SK-N-SH treated with all-trans-retinoic acid at 6 μM for 48 hours (cell line): ENCODE measurements at regions not wholly inside any gene's neighbourhood (a gene's known extent, or its start where the extent isn't known, plus 50 kb on each side); places are given as distances from the start of the nearest gene placed in this dataset.
A peak's percentile ranks its signal among the peaks of the same experiment; 100 is the strongest.

Experiments used
- ATAC-seq: fragments of 200-7000 bp; cut with Tn5 transposase; 3 replicates; pipeline ENCODE4 v1.9.1; 2020; ENCODE audit warnings: mild to moderate bottlenecking, moderate library complexity
- ARNTL ChIP-seq: fragments of 450-650 bp; formaldehyde crosslinking; IDR thresholded peaks from 2 replicates; pipeline ENCODE4 v1.5.0; 2020; ENCODE audit warnings: low read depth, mild to moderate bottlenecking, moderate library complexity, borderline replicate concordance
- BACH2 ChIP-seq: fragments of 250-450 bp; sonication (Bioruptor Pico); IDR thresholded peaks from 2 replicates; pipeline ENCODE4 v1.9.0; 2021; ENCODE audit warnings: mild to moderate bottlenecking, borderline replicate concordance
- CREB5 ChIP-seq: fragments of 250-450 bp; sonication (Bioruptor Pico); IDR thresholded peaks from 2 replicates; pipeline ENCODE4 v1.5.1; 2020; ENCODE audit warnings: low read depth, mild to moderate bottlenecking, moderate library complexity
- CSDC2 ChIP-seq: fragments of 250-450 bp; sonication (Bioruptor Pico); IDR thresholded peaks from 2 replicates; pipeline ENCODE4 v1.5.0; 2020; ENCODE audit warnings: mild to moderate bottlenecking, moderate library complexity
- CSRNP3 ChIP-seq: fragments of 250-450 bp; sonication (Bioruptor Pico); IDR thresholded peaks from 2 replicates; pipeline ENCODE4 v1.5.1; 2021; ENCODE audit warnings: mild to moderate bottlenecking, moderate library complexity
- ESRRG ChIP-seq: fragments of 250-450 bp; sonication (Bioruptor Pico); IDR thresholded peaks from 2 replicates; pipeline ENCODE4 v1.6.1; 2021; ENCODE audit warnings: mild to moderate bottlenecking
- GLIS3 ChIP-seq: fragments of 250-450 bp; sonication (Bioruptor Pico); IDR thresholded peaks from 2 replicates; pipeline ENCODE4 v1.5.0; 2020; ENCODE audit warnings: mild to moderate bottlenecking, moderate library complexity
- ISL1 ChIP-seq: fragments of 250-450 bp; sonication (Bioruptor Pico); IDR thresholded peaks from 2 replicates; pipeline ENCODE4 v2.1.2; 2022; ENCODE audit warnings: mild to moderate bottlenecking, moderate library complexity
- OSR1 ChIP-seq: fragments of 250-450 bp; sonication (Bioruptor Pico); IDR thresholded peaks from 2 replicates; pipeline ENCODE4 v1.8.0; 2022; ENCODE audit warnings: moderate library complexity, mild to moderate bottlenecking, inconsistent platforms
- PATZ1 ChIP-seq: fragments of 250-450 bp; sonication (Bioruptor Pico); IDR thresholded peaks from 2 replicates; pipeline ENCODE4 v1.8.0; 2020; ENCODE audit warnings: mild to moderate bottlenecking, moderate library complexity, borderline replicate concordance
- POU6F1 ChIP-seq: fragments of 250-450 bp; sonication (Bioruptor Pico); IDR thresholded peaks from 2 replicates; pipeline ENCODE4 v1.8.0; 2021; ENCODE audit warnings: low read depth, mild to moderate bottlenecking, moderate library complexity, borderline replicate concordance
- PPARA ChIP-seq: fragments of 250-450 bp; sonication (Bioruptor Pico); IDR thresholded peaks from 2 replicates; pipeline ENCODE4 v1.5.0; 2020; ENCODE audit warnings: mild to moderate bottlenecking, borderline replicate concordance
- RARB ChIP-seq: fragments of 250-450 bp; sonication (Bioruptor Pico); IDR thresholded peaks from 2 replicates; pipeline ENCODE4 v1.8.0; 2021; ENCODE audit warnings: mild to moderate bottlenecking, moderate library complexity
- SNAI2 ChIP-seq: fragments of 250-450 bp; sonication (Bioruptor Pico); IDR thresholded peaks from 2 replicates; pipeline ENCODE4 v1.5.0; 2020; ENCODE audit warnings: mild to moderate bottlenecking, moderate library complexity
- TCF4 ChIP-seq: fragments of 250-450 bp; sonication (Bioruptor Pico); IDR thresholded peaks from 2 replicates; pipeline ENCODE4 v1.8.0; 2021; ENCODE audit warnings: mild to moderate bottlenecking, moderate library complexity, borderline replicate concordance
- ZC3H10 ChIP-seq: fragments of 250-450 bp; sonication (Bioruptor Pico); IDR thresholded peaks from 2 replicates; pipeline ENCODE4 v1.5.1; 2021; ENCODE audit warnings: mild to moderate bottlenecking, moderate library complexity
- ZNF565 ChIP-seq: fragments of 450-650 bp; formaldehyde crosslinking; conservative IDR thresholded peaks from 2 replicates; pipeline ENCODE4 v1.5.0; 2020; ENCODE audit warnings: low read depth, mild to moderate bottlenecking, moderate library complexity
- ZNF8 ChIP-seq: fragments of 450-650 bp; formaldehyde crosslinking; IDR thresholded peaks from 2 replicates; pipeline ENCODE4 v1.5.0; 2020; ENCODE audit warnings: mild to moderate bottlenecking, moderate library complexity

- TF ChIP-seq SNAI2 (CRISPR knock-in tag) (no peak), ARNTL (CRISPR knock-in tag) (no peak), ISL1 (CRISPR knock-in tag) (0 out of 2 replicates have a peak, but pooled peaks have one; percentile 17), GLIS3 (CRISPR knock-in tag) (no peak)
- ATAC-seq = no peak
Observed at GRCh38 chr11:43223026-43223425, 88.8 kb upstream of the API5 start.

GRCh38 chr11:43234881-43235280 lies 76.9 kb upstream of the API5 start:
- no peak for TF ChIP-seq ZNF8
- peak; percentile 65; the same call in 1 of the 2 replicates for TF ChIP-seq ISL1 (CRISPR knock-in tag)
- TF ChIP-seq CSRNP3 = no peak
- TF ChIP-seq PPARA (CRISPR knock-in tag) = no peak
- no peak for TF ChIP-seq PATZ1 (CRISPR knock-in tag)
- TF ChIP-seq, all 23 proteins: peak for 1

GRCh38 chr11:43238341-43238740 lies 73.5 kb upstream of the API5 start:
- ATAC-seq = no peak
- no peak for TF ChIP-seq BACH2 (CRISPR knock-in tag)

More at GRCh38 chr11:43234881-43235280, 76.9 kb upstream of the API5 start:
- no peak for ATAC-seq

GRCh38 chr11:43239791-43240190 lies 72.0 kb upstream of the API5 start:
- TF ChIP-seq BACH2 (CRISPR knock-in tag) = no peak
- TF ChIP-seq, all 23 proteins: peak for 0
- ATAC-seq = no peak

GRCh38 chr11:43242401-43242800 lies 69.4 kb upstream of the API5 start:
- no peak for ATAC-seq
- TF ChIP-seq ZC3H10 = no peak
- no peak for TF ChIP-seq ZNF565 (CRISPR knock-in tag)
- no peak for TF ChIP-seq GLIS3 (CRISPR knock-in tag)
- TF ChIP-seq POU6F1 = no peak
- no peak for TF ChIP-seq CREB5 (CRISPR knock-in tag)
- TF ChIP-seq PPARA (CRISPR knock-in tag) = no peak
- TF ChIP-seq ZNF8 = no peak
- TF ChIP-seq CSDC2 (CRISPR knock-in tag) = no peak
- no peak for TF ChIP-seq TCF4 (CRISPR knock-in tag)
- no peak for TF ChIP-seq RARB (CRISPR knock-in tag)
- no peak for TF ChIP-seq PATZ1 (CRISPR knock-in tag)
- TF ChIP-seq ESRRG (CRISPR knock-in tag) = no peak

- TF ChIP-seq CREB5 (CRISPR knock-in tag) = no peak
- no peak for TF ChIP-seq OSR1 (CRISPR knock-in tag)
- ATAC-seq = no peak
Observed at GRCh38 chr11:43243927-43244326, 67.9 kb upstream of the API5 start.
